ENCODE measurements at regions not wholly inside any gene's neighbourhood (a gene's known extent, or its start where the extent isn't known, plus 50 kb on each side); places are given as distances from the start of the nearest gene placed in this dataset.

GRCh38 chr2:8594731-8595427 lies 87.0 kb upstream of the ID2 start:
- TF ChIP-seq CTCF (IDR thresholded peaks at IDR 0.05) (no peak), POLR2AphosphoS5 (IDR thresholded peaks at IDR 0.05) (no peak)
